ENCODE measurements at regions not wholly inside any gene's neighbourhood (a gene's known extent, or its start where the extent isn't known, plus 50 kb on each side); places are given as distances from the start of the nearest gene placed in this dataset.
"Not testable (repeated sequence)": the region's sequence is repeated elsewhere in the genome, so short reads cannot be mapped to it uniquely, and the experiment has no call there.

- intact Hi-C loops (cut with micrococcal nuclease): no loop called here
- no peaks in the 10 kb centered on the region for H3K4me1 Mint-ChIP-seq (ENCODE audit: low read depth)
- H3K27me3 Mint-ChIP-seq: no peaks in the 10 kb centered on the region
- no peaks in the 10 kb centered on the region for H3K36me3 Mint-ChIP-seq (ENCODE audit: low read depth)
- H3K4me3 Mint-ChIP-seq: no peak overlapping the region
- peaks cover under 1% of the 10 kb centered on the region for H3K9me3 Mint-ChIP-seq
- H3K27ac Mint-ChIP-seq: no peak overlapping the region
Measured at GRCh38 chr11:104678408-104678807, 219.9 kb downstream of the CASP12 start.

- H3K4me1 Mint-ChIP-seq (ENCODE audit: low read depth); H3K27ac Mint-ChIP-seq; H3K9me3 Mint-ChIP-seq; H3K36me3 Mint-ChIP-seq (ENCODE audit: low read depth); intact Hi-C loops (cut with micrococcal nuclease); H3K27me3 Mint-ChIP-seq; H3K4me3 Mint-ChIP-seq: not testable (repeated sequence)
Measured at GRCh38 chr11:104677069-104677468, 221.2 kb downstream of the CASP12 start.

GRCh38 chr11:104672897-104673296, 225.4 kb downstream of the CASP12 start:
- Mint-ChIP-seq H3K9me3 (peaks cover 24% of the 10 kb centered on the region), H3K4me1 (ENCODE audit: low read depth) (peaks cover 14% of the 10 kb centered on the region), H3K27ac (no peak overlapping the region), H3K36me3 (ENCODE audit: low read depth) (no peaks in the 10 kb centered on the region), H3K4me3 (no peak overlapping the region), H3K27me3 (no peaks in the 10 kb centered on the region)
- intact Hi-C loops (cut with micrococcal nuclease): no loop called here

- Mint-ChIP-seq H3K4me1 (ENCODE audit: low read depth) (peaks cover 31% of the 10 kb centered on the region), H3K27me3 (no peaks in the 10 kb centered on the region), H3K27ac (no peak overlapping the region), H3K9me3 (peaks cover 24% of the 10 kb centered on the region), H3K4me3 (no peak overlapping the region), H3K36me3 (ENCODE audit: low read depth) (no peaks in the 10 kb centered on the region)
- intact Hi-C loops (cut with micrococcal nuclease): no loop called here
Measured at GRCh38 chr11:104668797-104669463, 229.3 kb downstream of the CASP12 start.

GRCh38 chr11:104666624-104667023, 231.6 kb downstream of the CASP12 start:
- Mint-ChIP-seq H3K36me3 (ENCODE audit: low read depth) (no peaks in the 10 kb centered on the region), H3K27ac (no peak overlapping the region), H3K9me3 (peaks cover 10% of the 10 kb centered on the region), H3K27me3 (no peaks in the 10 kb centered on the region), H3K4me3 (no peak overlapping the region), H3K4me1 (ENCODE audit: low read depth) (peaks cover 31% of the 10 kb centered on the region)
- intact Hi-C loops (cut with micrococcal nuclease): no loop called here

- peaks cover 31% of the 10 kb centered on the region for H3K4me1 Mint-ChIP-seq (ENCODE audit: low read depth)
- intact Hi-C loops (cut with micrococcal nuclease): no loop called here
- no peaks in the 10 kb centered on the region for H3K36me3 Mint-ChIP-seq (ENCODE audit: low read depth)
- H3K27me3 Mint-ChIP-seq: no peaks in the 10 kb centered on the region
- H3K9me3 Mint-ChIP-seq: peaks cover under 1% of the 10 kb centered on the region
- H3K4me3 Mint-ChIP-seq: no peak overlapping the region
- no peak overlapping the region for H3K27ac Mint-ChIP-seq
Measured at GRCh38 chr11:104665641-104666040, 232.6 kb downstream of the CASP12 start.

GRCh38 chr11:104663190-104664140, 234.8 kb downstream of the CASP12 start:
- H3K27ac Mint-ChIP-seq: no peak overlapping the region
- intact Hi-C loops (cut with micrococcal nuclease): no loop called here
- peaks cover 21% of the 10 kb centered on the region for H3K4me1 Mint-ChIP-seq (ENCODE audit: low read depth)
- H3K9me3 Mint-ChIP-seq: no peaks in the 10 kb centered on the region
- no peak overlapping the region for H3K4me3 Mint-ChIP-seq
- no peaks in the 10 kb centered on the region for H3K27me3 Mint-ChIP-seq
- no peaks in the 10 kb centered on the region for H3K36me3 Mint-ChIP-seq (ENCODE audit: low read depth)

GRCh38 chr11:104661901-104662300, 236.4 kb downstream of the CASP12 start:
- Mint-ChIP-seq H3K27me3 (no peaks in the 10 kb centered on the region), H3K4me1 (ENCODE audit: low read depth) (peaks cover 17% of the 10 kb centered on the region), H3K9me3 (no peaks in the 10 kb centered on the region), H3K27ac (no peak overlapping the region), H3K36me3 (ENCODE audit: low read depth) (no peaks in the 10 kb centered on the region), H3K4me3 (no peak overlapping the region)
- intact Hi-C loops (cut with micrococcal nuclease): no loop called here

GRCh38 chr11:104661471-104661870, 236.8 kb downstream of the CASP12 start:
- no peaks in the 10 kb centered on the region for H3K9me3 Mint-ChIP-seq
- no peaks in the 10 kb centered on the region for H3K36me3 Mint-ChIP-seq (ENCODE audit: low read depth)
- no peak overlapping the region for H3K27ac Mint-ChIP-seq
- H3K27me3 Mint-ChIP-seq: no peaks in the 10 kb centered on the region
- intact Hi-C loops (cut with micrococcal nuclease): no loop called here
- no peak overlapping the region for H3K4me3 Mint-ChIP-seq
- peaks cover 17% of the 10 kb centered on the region for H3K4me1 Mint-ChIP-seq (ENCODE audit: low read depth)

DNA sequence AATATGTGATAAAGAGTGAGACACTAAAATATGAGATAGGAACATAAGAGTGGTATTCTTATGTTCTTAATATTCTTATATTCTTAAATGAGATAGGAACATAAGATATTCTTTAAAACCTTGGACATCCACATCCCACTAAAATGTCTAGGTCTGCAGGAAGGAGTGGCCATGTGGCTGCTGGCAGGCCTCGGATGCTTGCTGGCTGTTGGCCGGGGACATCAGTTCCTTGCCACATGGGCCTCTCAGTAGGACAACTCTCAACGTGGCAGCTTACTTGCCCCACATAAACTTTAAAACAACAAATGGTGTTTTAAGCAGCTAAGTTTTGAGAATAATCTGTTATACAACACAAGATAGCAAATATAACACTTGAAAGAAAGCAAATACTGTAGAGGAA, 240.1 kb downstream of the CASP12 start:
- H3K4me3 Mint-ChIP-seq: no peak overlapping the region
- no peaks in the 10 kb centered on the region for H3K27me3 Mint-ChIP-seq
- H3K4me1 Mint-ChIP-seq (ENCODE audit: low read depth): no peaks in the 10 kb centered on the region
- H3K9me3 Mint-ChIP-seq: no peaks in the 10 kb centered on the region
- no peaks in the 10 kb centered on the region for H3K36me3 Mint-ChIP-seq (ENCODE audit: low read depth)
- H3K27ac Mint-ChIP-seq: no peak overlapping the region
- intact Hi-C loops (cut with micrococcal nuclease): no loop called here

DNA sequence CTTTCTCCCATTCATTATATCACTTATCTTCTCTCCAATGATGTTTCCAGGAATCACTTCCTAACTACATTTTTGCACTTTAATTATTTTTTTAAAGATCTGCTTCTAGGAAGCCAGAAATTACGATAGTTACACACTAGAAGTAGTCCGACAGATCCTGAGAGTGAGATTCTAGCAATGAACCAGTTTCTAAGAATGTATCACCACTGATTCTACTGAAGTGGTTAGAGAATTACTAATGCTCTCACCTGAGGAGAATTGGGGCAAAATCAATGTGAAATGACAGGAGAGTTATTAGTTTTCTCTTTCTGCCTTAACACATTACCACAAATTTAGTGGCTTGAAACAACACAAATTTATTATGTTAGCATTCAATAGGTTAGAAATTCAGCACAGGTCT, 241.2 kb downstream of the CASP12 start:
- H3K27me3 Mint-ChIP-seq: no peaks in the 10 kb centered on the region
- H3K27ac Mint-ChIP-seq: no peak overlapping the region
- no peaks in the 10 kb centered on the region for H3K36me3 Mint-ChIP-seq (ENCODE audit: low read depth)
- no peaks in the 10 kb centered on the region for H3K4me1 Mint-ChIP-seq (ENCODE audit: low read depth)
- no peak overlapping the region for H3K4me3 Mint-ChIP-seq
- no peaks in the 10 kb centered on the region for H3K9me3 Mint-ChIP-seq
- intact Hi-C loops (cut with micrococcal nuclease): no loop called here

DNA sequence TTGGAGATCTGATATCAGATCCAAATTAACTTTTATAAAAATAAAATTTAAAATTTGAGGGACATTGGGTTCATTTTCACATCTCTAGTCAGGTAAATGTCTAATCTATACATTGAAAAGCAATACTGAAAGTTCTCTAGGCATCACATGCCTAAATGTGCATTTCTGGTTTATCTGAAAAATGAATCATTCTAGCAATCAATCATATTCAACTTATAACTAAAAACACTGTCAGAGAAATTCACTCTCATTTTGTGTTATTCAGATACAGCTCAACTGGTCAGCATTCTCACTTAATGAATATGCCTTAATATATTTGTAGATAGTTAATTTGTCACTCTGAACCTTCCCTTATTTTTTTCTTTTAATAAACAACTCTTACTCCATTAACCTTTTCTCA, 243.2 kb downstream of the CASP12 start:
- Mint-ChIP-seq H3K27me3 (no peaks in the 10 kb centered on the region), H3K4me3 (no peak overlapping the region), H3K9me3 (no peaks in the 10 kb centered on the region), H3K4me1 (ENCODE audit: low read depth) (peaks cover under 1% of the 10 kb centered on the region), H3K27ac (no peak overlapping the region), H3K36me3 (ENCODE audit: low read depth) (no peaks in the 10 kb centered on the region)
- intact Hi-C loops (cut with micrococcal nuclease): no loop called here

DNA sequence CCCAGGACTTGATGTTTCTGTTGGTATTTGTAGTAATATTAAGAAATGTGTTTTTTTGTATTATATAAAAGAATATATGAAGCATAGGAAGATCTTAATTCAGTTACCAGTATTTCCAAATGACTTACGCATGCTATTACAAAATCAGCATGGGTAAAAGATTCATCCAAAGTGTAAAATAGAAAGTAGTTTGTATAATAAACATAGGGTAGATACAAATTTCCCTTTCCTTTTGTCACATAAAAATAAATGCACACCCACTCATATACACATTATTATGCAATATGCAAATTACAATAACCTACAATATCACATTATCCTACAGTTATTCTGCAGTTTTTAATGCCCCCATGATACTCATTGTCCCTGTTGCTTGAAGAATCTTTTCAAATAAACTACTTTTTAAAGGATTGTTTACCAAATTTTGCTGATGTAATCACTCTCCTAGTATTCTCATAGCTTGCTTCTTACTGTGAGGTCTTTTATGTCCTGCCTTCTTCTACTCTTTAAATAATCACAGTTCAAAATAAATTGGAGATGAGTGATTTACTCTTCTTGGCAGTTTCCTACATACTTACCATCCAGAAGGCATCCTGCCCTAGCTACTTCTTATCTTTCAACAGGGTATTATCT, 244.0 kb downstream of the CASP12 start:
- H3K4me3 Mint-ChIP-seq: no peak overlapping the region
- peaks cover 5% of the 10 kb centered on the region for H3K4me1 Mint-ChIP-seq (ENCODE audit: low read depth)
- no peaks in the 10 kb centered on the region for H3K9me3 Mint-ChIP-seq
- H3K36me3 Mint-ChIP-seq (ENCODE audit: low read depth): no peaks in the 10 kb centered on the region
- no peaks in the 10 kb centered on the region for H3K27me3 Mint-ChIP-seq
- no peak overlapping the region for H3K27ac Mint-ChIP-seq
- intact Hi-C loops (cut with micrococcal nuclease): no loop called here

GRCh38 chr11:104653407-104653806, 244.9 kb downstream of the CASP12 start:
- Mint-ChIP-seq H3K4me1 (ENCODE audit: low read depth) (peaks cover 5% of the 10 kb centered on the region), H3K36me3 (ENCODE audit: low read depth) (no peaks in the 10 kb centered on the region), H3K4me3 (no peak overlapping the region), H3K27ac (no peak overlapping the region), H3K27me3 (no peaks in the 10 kb centered on the region), H3K9me3 (no peaks in the 10 kb centered on the region)
- intact Hi-C loops (cut with micrococcal nuclease): no loop called here

Measured in dendritic cell treated with granulocyte-macrophage colony-stimulating factor and Interleukin-4, amounts not matched to agents 40 ng/mL and 50 ng/mL, for 4 days (primary cell).